ENCODE measurements at regions not wholly inside any gene's neighbourhood (a gene's known extent, or its start where the extent isn't known, plus 50 kb on each side); places are given as distances from the start of the nearest gene placed in this dataset.

DNA sequence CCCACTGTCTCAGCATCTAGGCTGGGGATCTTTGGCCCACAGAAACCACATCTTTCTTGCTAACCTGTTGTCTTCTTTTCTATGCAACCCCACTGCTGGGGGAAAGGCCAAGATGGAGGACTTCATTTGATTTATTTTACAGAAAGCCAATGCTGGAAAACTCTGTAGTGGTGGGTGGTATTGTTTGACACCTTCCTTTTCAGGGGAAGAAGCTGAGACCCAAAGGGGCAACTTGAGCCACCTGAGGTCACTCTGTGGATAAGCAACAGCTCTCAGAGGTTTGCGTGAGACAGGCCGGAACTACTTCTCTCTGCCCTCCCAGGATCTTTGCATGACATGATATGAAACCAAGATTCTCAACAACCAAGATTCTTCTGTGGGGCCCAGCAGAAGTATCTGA, 645.2 kb downstream of the VRK1 start:
- TF ChIP-seq, protein P1, sequence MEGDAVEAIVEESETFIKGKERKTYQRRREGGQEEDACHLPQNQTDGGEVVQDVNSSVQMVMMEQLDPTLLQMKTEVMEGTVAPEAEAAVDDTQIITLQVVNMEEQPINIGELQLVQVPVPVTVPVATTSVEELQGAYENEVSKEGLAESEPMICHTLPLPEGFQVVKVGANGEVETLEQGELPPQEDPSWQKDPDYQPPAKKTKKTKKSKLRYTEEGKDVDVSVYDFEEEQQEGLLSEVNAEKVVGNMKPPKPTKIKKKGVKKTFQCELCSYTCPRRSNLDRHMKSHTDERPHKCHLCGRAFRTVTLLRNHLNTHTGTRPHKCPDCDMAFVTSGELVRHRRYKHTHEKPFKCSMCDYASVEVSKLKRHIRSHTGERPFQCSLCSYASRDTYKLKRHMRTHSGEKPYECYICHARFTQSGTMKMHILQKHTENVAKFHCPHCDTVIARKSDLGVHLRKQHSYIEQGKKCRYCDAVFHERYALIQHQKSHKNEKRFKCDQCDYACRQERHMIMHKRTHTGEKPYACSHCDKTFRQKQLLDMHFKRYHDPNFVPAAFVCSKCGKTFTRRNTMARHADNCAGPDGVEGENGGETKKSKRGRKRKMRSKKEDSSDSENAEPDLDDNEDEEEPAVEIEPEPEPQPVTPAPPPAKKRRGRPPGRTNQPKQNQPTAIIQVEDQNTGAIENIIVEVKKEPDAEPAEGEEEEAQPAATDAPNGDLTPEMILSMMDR (IDR thresholded peaks at IDR 0.05) = no peak
- TF ChIP-seq ZNF263 (CRISPR knock-in tag; IDR thresholded peaks at IDR 0.05; ENCODE audit: low read depth) = no peak
- no peak for TF ChIP-seq FOXJ3 (CRISPR knock-in tag; IDR thresholded peaks at IDR 0.05; ENCODE audit: borderline replicate concordance)
- TF ChIP-seq NFYB (CRISPR knock-in tag; conservative IDR thresholded peaks at IDR 0.05; ENCODE audit: low read depth) = no peak
- TF ChIP-seq ESRRA (CRISPR knock-in tag; IDR thresholded peaks at IDR 0.05; ENCODE audit: borderline replicate concordance) = no peak
- TF ChIP-seq, protein P2, sequence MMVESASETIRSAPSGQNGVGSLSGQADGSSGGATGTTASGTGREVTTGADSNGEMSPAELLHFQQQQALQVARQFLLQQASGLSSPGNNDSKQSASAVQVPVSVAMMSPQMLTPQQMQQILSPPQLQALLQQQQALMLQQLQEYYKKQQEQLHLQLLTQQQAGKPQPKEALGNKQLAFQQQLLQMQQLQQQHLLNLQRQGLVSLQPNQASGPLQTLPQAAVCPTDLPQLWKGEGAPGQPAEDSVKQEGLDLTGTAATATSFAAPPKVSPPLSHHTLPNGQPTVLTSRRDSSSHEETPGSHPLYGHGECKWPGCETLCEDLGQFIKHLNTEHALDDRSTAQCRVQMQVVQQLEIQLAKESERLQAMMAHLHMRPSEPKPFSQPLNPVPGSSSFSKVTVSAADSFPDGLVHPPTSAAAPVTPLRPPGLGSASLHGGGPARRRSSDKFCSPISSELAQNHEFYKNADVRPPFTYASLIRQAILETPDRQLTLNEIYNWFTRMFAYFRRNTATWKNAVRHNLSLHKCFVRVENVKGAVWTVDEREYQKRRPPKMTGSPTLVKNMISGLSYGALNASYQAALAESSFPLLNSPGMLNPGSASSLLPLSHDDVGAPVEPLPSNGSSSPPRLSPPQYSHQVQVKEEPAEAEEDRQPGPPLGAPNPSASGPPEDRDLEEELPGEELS (CRISPR knock-in tag; IDR thresholded peaks at IDR 0.05) = no peak
- TF ChIP-seq CREM (CRISPR knock-in tag; IDR thresholded peaks at IDR 0.05) = no peak
- no peak for TF ChIP-seq NR1H2 (CRISPR knock-in tag; IDR thresholded peaks at IDR 0.05)
- TF ChIP-seq, protein P3, sequence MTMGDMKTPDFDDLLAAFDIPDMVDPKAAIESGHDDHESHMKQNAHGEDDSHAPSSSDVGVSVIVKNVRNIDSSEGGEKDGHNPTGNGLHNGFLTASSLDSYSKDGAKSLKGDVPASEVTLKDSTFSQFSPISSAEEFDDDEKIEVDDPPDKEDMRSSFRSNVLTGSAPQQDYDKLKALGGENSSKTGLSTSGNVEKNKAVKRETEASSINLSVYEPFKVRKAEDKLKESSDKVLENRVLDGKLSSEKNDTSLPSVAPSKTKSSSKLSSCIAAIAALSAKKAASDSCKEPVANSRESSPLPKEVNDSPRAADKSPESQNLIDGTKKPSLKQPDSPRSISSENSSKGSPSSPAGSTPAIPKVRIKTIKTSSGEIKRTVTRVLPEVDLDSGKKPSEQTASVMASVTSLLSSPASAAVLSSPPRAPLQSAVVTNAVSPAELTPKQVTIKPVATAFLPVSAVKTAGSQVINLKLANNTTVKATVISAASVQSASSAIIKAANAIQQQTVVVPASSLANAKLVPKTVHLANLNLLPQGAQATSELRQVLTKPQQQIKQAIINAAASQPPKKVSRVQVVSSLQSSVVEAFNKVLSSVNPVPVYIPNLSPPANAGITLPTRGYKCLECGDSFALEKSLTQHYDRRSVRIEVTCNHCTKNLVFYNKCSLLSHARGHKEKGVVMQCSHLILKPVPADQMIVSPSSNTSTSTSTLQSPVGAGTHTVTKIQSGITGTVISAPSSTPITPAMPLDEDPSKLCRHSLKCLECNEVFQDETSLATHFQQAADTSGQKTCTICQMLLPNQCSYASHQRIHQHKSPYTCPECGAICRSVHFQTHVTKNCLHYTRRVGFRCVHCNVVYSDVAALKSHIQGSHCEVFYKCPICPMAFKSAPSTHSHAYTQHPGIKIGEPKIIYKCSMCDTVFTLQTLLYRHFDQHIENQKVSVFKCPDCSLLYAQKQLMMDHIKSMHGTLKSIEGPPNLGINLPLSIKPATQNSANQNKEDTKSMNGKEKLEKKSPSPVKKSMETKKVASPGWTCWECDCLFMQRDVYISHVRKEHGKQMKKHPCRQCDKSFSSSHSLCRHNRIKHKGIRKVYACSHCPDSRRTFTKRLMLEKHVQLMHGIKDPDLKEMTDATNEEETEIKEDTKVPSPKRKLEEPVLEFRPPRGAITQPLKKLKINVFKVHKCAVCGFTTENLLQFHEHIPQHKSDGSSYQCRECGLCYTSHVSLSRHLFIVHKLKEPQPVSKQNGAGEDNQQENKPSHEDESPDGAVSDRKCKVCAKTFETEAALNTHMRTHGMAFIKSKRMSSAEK (CRISPR knock-in tag; IDR thresholded peaks at IDR 0.05; ENCODE audit: borderline replicate concordance) = no peak
- TF ChIP-seq, protein P4, sequence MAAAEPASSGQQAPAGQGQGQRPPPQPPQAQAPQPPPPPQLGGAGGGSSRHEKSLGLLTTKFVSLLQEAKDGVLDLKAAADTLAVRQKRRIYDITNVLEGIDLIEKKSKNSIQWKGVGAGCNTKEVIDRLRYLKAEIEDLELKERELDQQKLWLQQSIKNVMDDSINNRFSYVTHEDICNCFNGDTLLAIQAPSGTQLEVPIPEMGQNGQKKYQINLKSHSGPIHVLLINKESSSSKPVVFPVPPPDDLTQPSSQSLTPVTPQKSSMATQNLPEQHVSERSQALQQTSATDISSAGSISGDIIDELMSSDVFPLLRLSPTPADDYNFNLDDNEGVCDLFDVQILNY (CRISPR knock-in tag; IDR thresholded peaks at IDR 0.05) = no peak

All from WTC11 (cell line).